ENCODE measurements at regions not wholly inside any gene's neighbourhood (a gene's known extent, or its start where the extent isn't known, plus 50 kb on each side); places are given as distances from the start of the nearest gene placed in this dataset.

DNA sequence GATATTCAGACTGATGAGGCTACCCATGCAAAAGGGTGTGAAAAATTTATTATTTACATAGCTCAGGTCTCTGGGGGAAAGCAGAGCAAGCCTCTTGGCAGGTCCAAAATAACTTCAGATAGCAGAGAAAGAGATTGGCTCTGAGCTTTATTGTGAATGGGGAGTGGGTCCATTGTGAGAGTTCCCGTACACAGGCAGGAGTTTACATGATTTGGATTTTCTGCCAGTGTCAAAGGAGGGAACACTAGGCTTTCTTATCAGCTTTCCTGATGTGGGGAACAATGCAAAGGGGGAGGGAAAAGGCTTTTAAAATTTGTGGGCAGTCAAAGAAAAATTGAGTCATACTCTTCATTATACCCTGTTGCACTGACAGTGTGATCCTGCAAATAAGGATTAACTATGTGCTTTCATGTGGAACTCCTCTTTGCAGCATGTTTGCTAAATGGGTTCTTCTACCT is 615.0 kb upstream of the RIOK2 start:
- ATAC-seq (replicated peaks in 1 of 4) (no peak), DNase-seq (no peak)
- ChIA-PET POLR2A (no interaction called here), CTCF (no interaction called here)
- WGBS (ENCODE audit: insufficient coverage), result 67% methylated on average over 1 of the region's 1 CpG
- Mint-ChIP-seq H3K4me1 (no peaks in the 10 kb centered on the region), H3K4me3 (no peak overlapping the region), H3K27ac (no peak overlapping the region), H3K27me3 (no peaks in the 10 kb centered on the region), H3K36me3 (no peaks in the 10 kb centered on the region), H3K9me3 (peaks cover 4 to 8% (median 4%) of the 10 kb centered on the region in 3 donors)
- H3K36me3 ChIP-seq (ENCODE audit: control insufficient read depth in 2 of 2, extremely low read depth in 1 of 2, insufficient read depth in 1 of 2, low read length in 1 of 2), result no peaks in the 10 kb centered on the region
- H3K27me3 ChIP-seq (replicated peaks in 1 of 2; ENCODE audit: control insufficient read depth in 2 of 2, extremely low read depth in 1 of 2, insufficient read depth in 2 of 2, low read length in 1 of 2), result no peaks in the 10 kb centered on the region
- no peak overlapping the region for H3K4me3 ChIP-seq (ENCODE audit: control insufficient read depth in 1 of 2, extremely low read depth in 1 of 2, low read length in 1 of 2)
- H3K9me3 ChIP-seq, result no peaks in the 10 kb centered on the region
- H3K27ac ChIP-seq (ENCODE audit: low read length), result no peak overlapping the region
- no peaks in the 10 kb centered on the region for H3K4me1 ChIP-seq (ENCODE audit: control insufficient read depth in 1 of 2, extremely low read depth in 1 of 2, insufficient read depth in 2 of 2, low read length in 2 of 2)

DNA sequence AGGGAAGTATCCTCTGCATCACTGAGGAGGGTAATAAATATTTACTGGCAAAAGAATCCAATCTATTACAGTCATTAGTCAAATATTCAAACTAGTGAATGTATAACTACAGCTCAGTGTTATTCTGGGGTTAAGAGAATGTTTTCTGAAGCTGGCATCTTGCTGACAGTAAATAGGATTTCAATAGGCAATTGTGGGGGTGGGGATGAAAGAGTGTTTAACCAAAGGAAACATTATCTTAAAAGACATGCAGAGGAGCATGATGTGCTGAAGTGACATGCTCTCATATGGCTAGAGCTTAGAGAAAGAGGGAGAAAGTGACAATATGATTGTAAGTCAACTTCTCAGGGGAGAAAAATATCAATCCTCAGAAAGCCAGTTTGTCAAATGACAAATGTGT is 618.4 kb upstream of the RIOK2 start:
- no peak overlapping the region for H3K27ac Mint-ChIP-seq
- no peak for DNase-seq
- H3K36me3 Mint-ChIP-seq, result no peaks in the 10 kb centered on the region
- Histone ChIP-seq H3K27me3 (replicated peaks in 1 of 2; ENCODE audit: control insufficient read depth in 2 of 2, extremely low read depth in 1 of 2, insufficient read depth in 2 of 2, low read length in 1 of 2) (no peaks in the 10 kb centered on the region), H3K9me3 (no peaks in the 10 kb centered on the region), H3K4me3 (ENCODE audit: control insufficient read depth in 1 of 2, extremely low read depth in 1 of 2, low read length in 1 of 2) (no peak overlapping the region), H3K36me3 (ENCODE audit: control insufficient read depth in 2 of 2, extremely low read depth in 1 of 2, insufficient read depth in 1 of 2, low read length in 1 of 2) (no peaks in the 10 kb centered on the region), H3K4me1 (ENCODE audit: control insufficient read depth in 1 of 2, extremely low read depth in 1 of 2, insufficient read depth in 2 of 2, low read length in 2 of 2) (no peaks in the 10 kb centered on the region), H3K27ac (ENCODE audit: low read length) (no peak overlapping the region)
- ATAC-seq (replicated peaks in 1 of 4), result no peak
- peaks cover 6 to 12% (median 9%) of the 10 kb centered on the region in 3 donors for H3K9me3 Mint-ChIP-seq
- ChIA-PET POLR2A (no interaction called here), CTCF (no interaction called here)
- H3K4me3 Mint-ChIP-seq, result no peak overlapping the region
- no peaks in the 10 kb centered on the region for H3K27me3 Mint-ChIP-seq
- no peaks in the 10 kb centered on the region for H3K4me1 Mint-ChIP-seq

DNA sequence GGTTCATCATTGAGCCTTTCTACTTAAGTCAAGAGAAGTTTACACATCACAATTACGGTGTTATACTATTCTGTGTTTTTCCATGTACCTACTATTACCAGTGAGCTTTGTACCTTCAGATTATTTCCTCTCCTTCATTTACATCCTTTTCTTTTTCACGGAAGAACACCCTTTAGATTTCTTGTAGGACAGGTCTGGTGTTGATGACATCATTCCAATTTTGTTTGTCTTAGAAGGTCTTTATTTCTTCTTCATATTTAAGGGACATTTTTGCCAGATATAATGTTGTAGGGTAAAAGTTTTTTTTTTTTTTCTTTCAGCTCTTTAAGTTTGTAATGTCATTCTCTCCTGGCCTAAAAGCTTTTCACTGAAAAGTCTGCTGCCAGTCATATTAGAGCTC is 637.1 kb upstream of the RIOK2 start:
- no peak overlapping the region for H3K27ac Mint-ChIP-seq
- H3K27me3 Mint-ChIP-seq, result no peaks in the 10 kb centered on the region
- Histone ChIP-seq H3K4me1 (ENCODE audit: control insufficient read depth in 1 of 2, extremely low read depth in 1 of 2, insufficient read depth in 2 of 2, low read length in 2 of 2) (no peaks in the 10 kb centered on the region), H3K4me3 (ENCODE audit: control insufficient read depth in 1 of 2, extremely low read depth in 1 of 2, low read length in 1 of 2) (no peak overlapping the region), H3K9me3 (no peaks in the 10 kb centered on the region), H3K36me3 (ENCODE audit: control insufficient read depth in 2 of 2, extremely low read depth in 1 of 2, insufficient read depth in 1 of 2, low read length in 1 of 2) (no peaks in the 10 kb centered on the region), H3K27me3 (replicated peaks in 1 of 2; ENCODE audit: control insufficient read depth in 2 of 2, extremely low read depth in 1 of 2, insufficient read depth in 2 of 2, low read length in 1 of 2) (no peaks in the 10 kb centered on the region), H3K27ac (ENCODE audit: low read length) (no peak overlapping the region)
- DNase-seq, result no peak
- H3K36me3 Mint-ChIP-seq, result no peaks in the 10 kb centered on the region
- WGBS (ENCODE audit: insufficient coverage), result no CpG with 5 or more reads among the region's 2 CpGs
- no peak overlapping the region for H3K4me3 Mint-ChIP-seq
- no peaks in the 10 kb centered on the region for H3K4me1 Mint-ChIP-seq
- ChIA-PET POLR2A (no interaction called here), CTCF (no interaction called here)
- peaks cover 3 to 19% (median 7%) of the 10 kb centered on the region in 3 donors for H3K9me3 Mint-ChIP-seq
- ATAC-seq (replicated peaks in 1 of 4), result no peak

DNA sequence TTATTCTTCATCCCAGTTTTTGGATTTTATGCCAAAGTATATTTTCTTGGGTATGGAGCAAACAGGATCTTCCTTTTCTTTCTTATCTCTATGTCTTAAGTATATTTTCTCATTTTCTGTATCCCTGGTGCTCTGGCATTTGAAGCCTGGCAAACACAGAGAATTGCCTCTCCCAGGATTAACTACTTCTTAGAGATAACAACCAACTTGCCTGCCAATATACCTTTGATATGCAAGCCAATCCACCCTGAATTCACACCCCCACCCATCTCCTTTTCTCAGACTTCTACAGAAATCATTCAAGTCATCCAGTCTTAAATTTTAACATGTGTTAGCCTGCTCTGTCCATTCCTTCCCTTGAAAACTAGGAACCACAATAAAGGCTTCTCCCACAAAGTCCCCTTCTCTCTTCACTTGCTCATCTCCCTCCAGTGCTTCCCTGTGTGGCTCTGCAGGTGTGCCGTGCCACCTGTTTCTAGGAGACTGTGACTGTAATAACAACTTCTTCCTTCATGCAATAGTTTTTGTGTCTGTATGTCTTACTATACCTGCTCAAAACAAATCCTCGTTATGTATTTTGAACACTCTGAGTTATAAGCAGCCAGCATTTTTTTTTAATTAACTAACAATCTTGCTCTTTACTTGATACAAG is 649.7 kb upstream of the RIOK2 start:
- ATAC-seq (replicated peaks in 1 of 4) (no peak), DNase-seq (no peak)
- CTCF ChIA-PET, result no interaction called here
- no peaks in the 10 kb centered on the region for H3K36me3 Mint-ChIP-seq
- peaks cover 0 to 10% (median 0%) of the 10 kb centered on the region in 3 donors for H3K9me3 Mint-ChIP-seq
- no peak overlapping the region for H3K4me3 ChIP-seq (ENCODE audit: control insufficient read depth in 1 of 2, extremely low read depth in 1 of 2, low read length in 1 of 2)
- POLR2A ChIA-PET, result no interaction called here
- no peak overlapping the region for H3K27ac Mint-ChIP-seq
- H3K9me3 ChIP-seq, result no peaks in the 10 kb centered on the region
- no peaks in the 10 kb centered on the region for H3K36me3 ChIP-seq (ENCODE audit: control insufficient read depth in 2 of 2, extremely low read depth in 1 of 2, insufficient read depth in 1 of 2, low read length in 1 of 2)
- no peaks in the 10 kb centered on the region for H3K4me1 Mint-ChIP-seq
- peaks cover 0 to 4% of the 10 kb centered on the region in 2 donors for H3K27me3 Mint-ChIP-seq
- no peaks in the 10 kb centered on the region for H3K4me1 ChIP-seq (ENCODE audit: control insufficient read depth in 1 of 2, extremely low read depth in 1 of 2, insufficient read depth in 2 of 2, low read length in 2 of 2)
- H3K4me3 Mint-ChIP-seq, result no peak overlapping the region
- H3K27me3 ChIP-seq (replicated peaks in 1 of 2; ENCODE audit: control insufficient read depth in 2 of 2, extremely low read depth in 1 of 2, insufficient read depth in 2 of 2, low read length in 1 of 2), result no peaks in the 10 kb centered on the region
- no CpG with 5 or more reads among the region's 2 CpGs for WGBS (ENCODE audit: insufficient coverage)
- H3K27ac ChIP-seq (ENCODE audit: low read length), result no peak overlapping the region

DNA sequence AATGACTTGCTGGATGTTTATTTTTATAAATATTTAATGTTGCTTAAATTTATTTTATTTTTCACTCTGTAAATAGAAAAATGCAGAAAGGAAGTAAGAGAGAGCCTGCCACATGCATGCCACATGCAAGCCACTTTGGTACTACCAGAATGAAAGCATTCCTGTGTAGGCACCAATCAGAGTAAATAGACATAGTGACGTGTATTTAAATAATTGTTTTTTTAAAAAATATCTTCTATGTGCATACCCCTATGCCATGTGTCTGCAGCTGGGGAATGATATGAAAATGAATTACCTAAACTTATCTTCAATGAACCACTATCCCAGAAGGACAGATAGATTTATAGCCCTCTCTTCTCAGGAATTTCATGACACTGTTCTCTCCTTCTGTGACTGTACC is 651.5 kb upstream of the RIOK2 start:
- no peaks in the 10 kb centered on the region for H3K27me3 ChIP-seq (replicated peaks in 1 of 2; ENCODE audit: control insufficient read depth in 2 of 2, extremely low read depth in 1 of 2, insufficient read depth in 2 of 2, low read length in 1 of 2)
- CTCF ChIA-PET, result no interaction called here
- Mint-ChIP-seq H3K4me1 (no peaks in the 10 kb centered on the region), H3K27ac (no peak overlapping the region), H3K27me3 (peaks cover 0 to 2% of the 10 kb centered on the region in 2 donors), H3K36me3 (no peaks in the 10 kb centered on the region), H3K9me3 (peaks cover 0 to 10% (median 0%) of the 10 kb centered on the region in 3 donors), H3K4me3 (no peak overlapping the region)
- H3K4me1 ChIP-seq (ENCODE audit: control insufficient read depth in 1 of 2, extremely low read depth in 1 of 2, insufficient read depth in 2 of 2, low read length in 2 of 2), result no peaks in the 10 kb centered on the region
- H3K9me3 ChIP-seq, result no peaks in the 10 kb centered on the region
- no peak overlapping the region for H3K27ac ChIP-seq (ENCODE audit: low read length)
- H3K36me3 ChIP-seq (ENCODE audit: control insufficient read depth in 2 of 2, extremely low read depth in 1 of 2, insufficient read depth in 1 of 2, low read length in 1 of 2), result no peaks in the 10 kb centered on the region
- DNase-seq, result no peak
- POLR2A ChIA-PET, result interaction anchor here in 1 of 2 donors (0.9 kb wide), 1 partner anchor 9 kb away, joined by 4 read pairs; no protein-coding TSS in a partner anchor
- no peak for ATAC-seq (replicated peaks in 1 of 4)
- WGBS (ENCODE audit: insufficient coverage), result no CpG with 5 or more reads among the region's 1 CpG
- H3K4me3 ChIP-seq (ENCODE audit: control insufficient read depth in 1 of 2, extremely low read depth in 1 of 2, low read length in 1 of 2), result no peak overlapping the region

DNA sequence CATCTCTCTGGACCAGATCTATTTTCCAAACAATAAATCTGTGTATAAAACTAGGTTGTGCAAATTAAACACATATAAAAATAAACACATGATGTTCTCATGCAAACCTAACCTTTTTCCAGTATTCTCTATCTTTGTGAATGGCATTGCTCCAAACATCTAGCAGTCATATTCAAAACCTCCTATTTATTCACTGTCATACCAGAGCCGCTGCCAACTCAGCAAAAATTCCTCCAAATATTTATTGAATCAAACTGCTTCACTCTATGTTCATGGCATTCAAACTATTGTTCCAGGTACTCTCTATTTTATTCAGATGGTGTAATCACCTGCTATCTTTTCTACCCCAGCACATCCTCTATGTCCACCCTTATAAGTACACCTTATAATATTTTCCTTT is 652.1 kb upstream of the RIOK2 start:
- Histone ChIP-seq H3K36me3 (ENCODE audit: control insufficient read depth in 2 of 2, extremely low read depth in 1 of 2, insufficient read depth in 1 of 2, low read length in 1 of 2) (no peaks in the 10 kb centered on the region), H3K4me3 (ENCODE audit: control insufficient read depth in 1 of 2, extremely low read depth in 1 of 2, low read length in 1 of 2) (no peak overlapping the region), H3K27ac (ENCODE audit: low read length) (no peak overlapping the region), H3K9me3 (no peaks in the 10 kb centered on the region), H3K4me1 (ENCODE audit: control insufficient read depth in 1 of 2, extremely low read depth in 1 of 2, insufficient read depth in 2 of 2, low read length in 2 of 2) (no peaks in the 10 kb centered on the region), H3K27me3 (replicated peaks in 1 of 2; ENCODE audit: control insufficient read depth in 2 of 2, extremely low read depth in 1 of 2, insufficient read depth in 2 of 2, low read length in 1 of 2) (no peaks in the 10 kb centered on the region)
- Mint-ChIP-seq H3K36me3 (no peaks in the 10 kb centered on the region), H3K4me1 (no peaks in the 10 kb centered on the region), H3K4me3 (no peak overlapping the region), H3K9me3 (peaks cover 0 to 10% (median 0%) of the 10 kb centered on the region in 3 donors), H3K27me3 (peaks cover 0 to 2% of the 10 kb centered on the region in 2 donors), H3K27ac (no peak overlapping the region)
- 100% methylated on average over 1 of the region's 1 CpG for WGBS (ENCODE audit: insufficient coverage)
- DNase-seq (no peak), ATAC-seq (replicated peaks in 1 of 4) (no peak)
- POLR2A ChIA-PET, result interaction anchor here in 1 of 2 donors (0.9 kb wide), 1 partner anchor 9 kb away, joined by 4 read pairs; no protein-coding TSS in a partner anchor
- CTCF ChIA-PET, result no interaction called here

DNA sequence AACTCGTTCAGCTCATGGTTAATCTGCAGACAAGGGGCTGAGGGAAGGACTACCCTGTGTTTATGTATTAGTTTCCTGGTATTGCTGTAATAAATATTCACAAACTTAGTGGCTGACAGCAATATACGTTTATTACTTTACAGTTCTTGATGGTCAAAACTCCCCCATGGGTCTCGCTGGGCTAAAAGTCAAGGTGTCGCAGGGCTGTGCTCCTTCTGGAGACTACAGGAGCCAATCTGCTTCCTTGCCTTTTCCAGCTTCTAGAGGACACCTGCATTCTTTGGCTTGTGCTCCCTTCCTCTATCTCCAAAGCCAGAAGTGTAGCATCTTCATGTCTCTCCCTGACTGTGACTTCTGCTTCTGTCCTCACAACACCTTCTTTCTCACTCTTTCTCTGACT is 653.8 kb upstream of the RIOK2 start:
- no peaks in the 10 kb centered on the region for H3K27me3 ChIP-seq (replicated peaks in 1 of 2; ENCODE audit: control insufficient read depth in 2 of 2, extremely low read depth in 1 of 2, insufficient read depth in 2 of 2, low read length in 1 of 2)
- H3K36me3 ChIP-seq (ENCODE audit: control insufficient read depth in 2 of 2, extremely low read depth in 1 of 2, insufficient read depth in 1 of 2, low read length in 1 of 2), result no peaks in the 10 kb centered on the region
- 78% methylated on average over 2 of the region's 4 CpGs for WGBS (ENCODE audit: insufficient coverage)
- H3K9me3 Mint-ChIP-seq, result peaks cover 0 to 6% (median 0%) of the 10 kb centered on the region in 3 donors
- peaks cover 0 to 2% of the 10 kb centered on the region in 2 donors for H3K27me3 Mint-ChIP-seq
- ChIA-PET POLR2A (no interaction called here), CTCF (no interaction called here)
- H3K4me3 Mint-ChIP-seq, result no peak overlapping the region
- no peaks in the 10 kb centered on the region for H3K4me1 ChIP-seq (ENCODE audit: control insufficient read depth in 1 of 2, extremely low read depth in 1 of 2, insufficient read depth in 2 of 2, low read length in 2 of 2)
- no peak overlapping the region for H3K27ac Mint-ChIP-seq
- ATAC-seq (replicated peaks in 1 of 4), result no peak
- no peak for DNase-seq
- no peaks in the 10 kb centered on the region for H3K36me3 Mint-ChIP-seq
- no peaks in the 10 kb centered on the region for H3K9me3 ChIP-seq
- no peaks in the 10 kb centered on the region for H3K4me1 Mint-ChIP-seq
- no peak overlapping the region for H3K27ac ChIP-seq (ENCODE audit: low read length)
- no peak overlapping the region for H3K4me3 ChIP-seq (ENCODE audit: control insufficient read depth in 1 of 2, extremely low read depth in 1 of 2, low read length in 1 of 2)
